CD4-positive, alpha-beta T cell treated with Interleukin-2 at 100 ng/mL for 4 hours (primary cell): ENCODE measurements at regions not wholly inside any gene's neighbourhood (a gene's known extent, or its start where the extent isn't known, plus 50 kb on each side); places are given as distances from the start of the nearest gene placed in this dataset.

Experiments
- DNase-seq: peaks from one replicate; pipeline ENCODE4 v3.0.0-alpha.2; 2020; ENCODE audit warnings: low spot score

DNA sequence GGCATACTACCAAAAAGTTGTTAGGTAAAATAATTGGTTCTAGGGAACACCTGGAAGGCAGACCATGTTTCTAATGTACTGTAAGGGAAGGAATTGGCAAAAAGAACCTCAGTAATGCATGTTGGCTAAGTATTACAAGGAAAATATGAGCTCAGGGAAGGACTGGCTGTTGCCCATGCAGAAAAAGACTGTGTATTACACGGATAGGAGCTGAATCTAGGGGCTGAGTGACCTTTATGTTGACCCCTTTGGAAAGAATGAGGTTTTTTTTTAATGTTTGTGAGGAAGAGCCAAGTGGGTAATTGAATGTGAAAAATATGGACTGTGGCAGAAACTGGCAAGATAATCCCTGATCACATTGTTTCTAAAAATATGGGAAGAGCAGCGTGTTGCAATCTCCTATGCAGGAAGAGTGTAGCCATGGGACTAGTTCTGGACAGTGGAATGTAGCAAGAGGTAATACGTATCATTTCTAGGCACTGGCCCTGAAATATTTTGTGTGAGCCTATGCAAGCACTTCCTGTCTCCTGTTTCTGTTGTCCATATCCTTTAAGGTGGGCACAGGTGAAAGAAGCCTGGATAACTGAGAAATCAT lies 95.1 kb upstream of the CNTNAP4 start:
- no peak for DNase-seq

- no peak for DNase-seq
Observed at GRCh38 chr16:76183647-76184046, 93.6 kb upstream of the CNTNAP4 start.

DNA sequence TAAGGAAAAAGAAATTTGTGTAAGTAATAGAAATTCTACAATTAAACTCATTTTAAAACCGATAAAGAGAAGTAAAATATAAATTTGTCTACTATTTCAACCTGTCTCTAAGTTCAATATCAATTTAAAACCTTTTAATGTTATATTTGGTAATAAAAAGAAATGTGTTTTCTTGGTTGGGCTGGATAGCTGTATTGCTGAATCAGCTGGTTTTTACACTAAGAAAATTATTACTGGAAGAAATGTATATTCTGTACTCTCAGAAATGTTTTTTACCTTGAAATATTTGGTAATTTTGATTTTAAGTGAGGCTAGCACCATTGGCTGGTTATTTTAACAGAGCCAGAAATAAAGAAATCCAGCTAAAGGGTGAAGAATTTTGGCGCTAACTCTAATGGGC lies 87.1 kb upstream of the CNTNAP4 start:
- no peak for DNase-seq

- no peak for DNase-seq
Observed at GRCh38 chr16:76190480-76190879, 86.7 kb upstream of the CNTNAP4 start.

DNA sequence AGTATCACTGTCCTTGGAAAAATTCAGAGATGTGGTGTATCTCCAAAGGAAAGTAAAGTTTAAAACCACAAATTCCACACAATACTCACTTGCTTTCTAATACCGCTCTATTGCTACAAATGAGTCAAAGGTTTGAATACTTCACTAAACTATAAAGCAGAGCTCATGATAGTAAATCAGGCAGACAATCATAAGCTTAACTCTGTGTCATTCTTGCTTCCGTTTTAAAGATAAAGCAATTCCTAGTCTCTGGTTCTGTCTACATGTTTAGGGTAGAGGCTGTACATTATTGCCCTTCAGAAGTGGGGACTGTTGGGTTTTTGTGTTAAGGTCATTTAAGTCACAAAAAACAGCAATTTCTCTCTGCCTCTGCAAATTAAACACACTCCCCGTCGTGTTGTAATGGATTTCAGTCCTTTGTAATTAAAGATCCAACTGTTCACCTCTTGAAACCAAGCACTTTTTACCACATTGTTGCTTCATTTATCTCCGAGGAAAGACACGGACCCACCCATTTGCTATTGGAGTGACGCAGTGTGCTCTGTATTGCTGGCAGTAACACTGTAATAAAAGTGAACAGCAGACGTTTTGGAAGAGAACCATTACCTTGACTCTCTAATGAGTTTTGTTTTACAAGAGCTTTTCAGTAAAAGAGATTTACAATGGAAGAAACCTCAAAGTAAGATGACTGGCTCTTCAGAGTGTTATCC lies 83.1 kb upstream of the CNTNAP4 start:
- no peak for DNase-seq

DNA sequence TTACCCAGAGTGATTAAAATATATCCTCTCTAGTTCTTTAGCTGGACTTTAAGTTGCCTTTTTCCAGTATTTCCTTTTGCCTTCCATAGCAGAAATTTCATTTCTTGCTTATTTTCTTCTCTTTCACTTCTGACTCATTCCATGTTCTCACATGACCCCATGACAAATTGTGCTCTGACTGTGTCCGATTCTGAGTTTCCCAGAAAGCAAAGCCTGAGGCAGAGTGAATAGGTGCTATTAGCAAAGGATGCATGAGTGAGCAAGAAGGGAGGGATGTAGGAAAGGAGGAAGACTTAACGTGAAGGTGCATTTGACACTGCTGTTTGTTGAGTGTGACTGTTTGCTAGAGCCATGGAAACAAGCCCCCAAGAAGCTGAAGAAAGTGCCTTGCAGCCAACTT lies 82.6 kb upstream of the CNTNAP4 start:
- DNase-seq, result no peak

DNA sequence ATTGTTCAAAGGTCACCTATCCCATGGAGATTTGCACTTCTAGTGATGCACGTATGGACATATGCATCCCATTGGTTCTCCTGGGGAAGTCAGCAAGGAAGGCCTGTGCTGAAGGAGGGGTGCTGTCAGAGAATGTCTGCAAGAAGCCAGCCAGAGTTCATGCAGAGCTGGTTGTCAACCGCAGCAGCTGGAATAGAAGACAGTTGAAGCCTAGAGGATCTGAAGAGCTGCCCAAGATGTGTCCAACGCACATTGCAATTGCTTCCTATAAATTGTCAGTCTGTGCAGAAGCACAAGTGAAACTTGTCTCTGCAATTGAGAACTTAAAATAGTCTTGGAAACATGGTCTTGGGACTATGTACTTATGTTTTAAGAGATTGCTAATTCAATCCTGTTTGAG lies 82.1 kb upstream of the CNTNAP4 start:
- no peak for DNase-seq

- no peak for DNase-seq
Observed at GRCh38 chr16:76195648-76196047, 81.6 kb upstream of the CNTNAP4 start.

DNA sequence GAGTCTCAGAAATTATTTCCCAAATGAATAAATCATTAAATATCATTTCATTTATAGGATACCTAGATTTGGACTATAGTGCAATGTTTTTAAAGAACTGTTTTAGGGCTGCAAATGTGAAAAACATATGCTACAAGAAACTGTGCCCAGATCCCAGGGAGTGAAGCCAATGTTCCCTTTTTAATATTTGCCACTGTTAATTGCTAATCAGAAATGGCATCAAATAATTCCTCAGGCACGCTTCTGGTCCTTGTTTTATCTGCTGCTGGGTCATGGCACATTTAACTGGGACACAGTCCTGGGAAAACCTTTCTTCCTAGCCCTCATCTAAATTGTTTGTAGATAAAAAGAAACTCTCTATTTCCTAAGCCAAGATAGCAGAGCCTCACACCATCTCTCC lies 79.3 kb upstream of the CNTNAP4 start:
- no peak for DNase-seq

- no peak for DNase-seq
Observed at GRCh38 chr16:76199681-76200220, 77.5 kb upstream of the CNTNAP4 start.

DNA sequence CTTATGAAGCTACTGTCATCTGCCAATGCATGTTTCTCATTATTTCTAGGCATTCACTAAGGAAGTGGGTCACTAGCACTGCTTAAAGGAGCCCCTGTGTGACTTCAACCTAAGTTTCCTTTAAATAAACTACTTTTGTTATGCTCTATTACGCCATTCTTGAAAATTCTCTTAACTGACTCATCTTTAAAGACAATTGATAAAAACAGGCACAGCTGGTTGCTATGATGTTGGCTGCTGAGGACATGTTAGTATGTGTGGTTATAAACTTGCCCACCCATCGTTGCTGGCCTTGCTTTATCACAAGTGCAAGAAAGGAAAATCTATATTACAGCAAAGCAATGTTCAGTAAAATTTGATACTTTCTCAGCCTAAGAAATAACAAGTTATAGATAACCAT lies 75.8 kb upstream of the CNTNAP4 start:
- no peak for DNase-seq

- no peak for DNase-seq
Observed at GRCh38 chr16:76204249-76204648, 73.0 kb upstream of the CNTNAP4 start.

DNA sequence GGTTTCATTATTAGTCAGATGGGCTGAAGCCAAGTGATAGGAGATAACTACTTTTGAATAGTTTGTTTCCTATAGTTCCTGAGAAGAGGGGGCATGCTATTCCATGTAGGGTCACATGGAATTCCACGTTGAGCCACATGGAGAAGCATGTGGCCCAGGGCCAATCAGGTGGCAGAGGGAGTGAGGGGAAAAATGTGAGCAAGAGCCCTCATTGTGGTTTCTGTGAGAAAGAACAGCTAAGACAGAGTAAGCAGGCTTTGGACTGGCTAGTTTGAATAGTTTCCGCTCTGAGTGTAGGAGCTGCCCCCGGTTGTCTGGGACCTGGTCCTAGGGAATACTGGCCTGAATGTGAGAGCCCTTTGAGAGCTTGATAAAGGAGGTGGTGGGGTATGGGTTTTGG lies 69.9 kb upstream of the CNTNAP4 start:
- DNase-seq, result no peak

DNA sequence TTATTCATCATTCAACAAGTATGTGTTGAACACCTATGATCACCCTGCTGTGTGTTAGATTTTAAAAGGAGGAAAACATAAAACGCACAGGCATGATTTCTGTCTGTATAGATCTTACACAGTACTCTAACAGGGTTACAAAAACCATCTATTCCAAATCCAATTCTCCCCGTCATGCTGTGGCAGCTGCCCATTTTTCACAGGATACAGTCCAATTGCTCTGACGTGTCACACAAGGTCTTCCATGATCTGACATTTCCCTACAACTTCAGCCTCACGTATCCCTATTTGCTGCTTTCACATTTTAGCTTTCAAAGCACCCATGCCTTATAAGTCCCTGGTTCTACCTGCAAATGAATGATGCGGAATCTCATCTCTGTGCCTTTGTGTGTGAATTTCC lies 67.0 kb upstream of the CNTNAP4 start:
- DNase-seq, result no peak

DNA sequence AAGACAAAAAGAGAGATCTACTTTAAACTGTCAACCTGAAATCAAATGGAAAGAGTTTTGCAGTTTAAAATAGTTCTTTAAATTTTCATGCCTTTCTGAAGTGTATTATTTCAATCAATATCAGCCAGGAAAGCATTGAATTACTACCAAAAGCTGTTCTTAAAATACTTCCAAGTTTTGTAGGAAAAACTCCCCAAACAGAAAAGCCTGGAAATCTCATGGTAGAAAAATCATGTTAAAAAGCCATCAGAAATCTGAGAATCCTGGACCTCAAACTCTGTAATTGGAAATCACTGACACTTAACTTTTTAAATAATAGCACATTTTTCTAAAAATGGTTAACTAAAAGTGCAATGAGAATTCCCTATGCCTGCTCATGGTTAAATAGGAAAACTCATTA lies 63.3 kb upstream of the CNTNAP4 start:
- no peak for DNase-seq

DNA sequence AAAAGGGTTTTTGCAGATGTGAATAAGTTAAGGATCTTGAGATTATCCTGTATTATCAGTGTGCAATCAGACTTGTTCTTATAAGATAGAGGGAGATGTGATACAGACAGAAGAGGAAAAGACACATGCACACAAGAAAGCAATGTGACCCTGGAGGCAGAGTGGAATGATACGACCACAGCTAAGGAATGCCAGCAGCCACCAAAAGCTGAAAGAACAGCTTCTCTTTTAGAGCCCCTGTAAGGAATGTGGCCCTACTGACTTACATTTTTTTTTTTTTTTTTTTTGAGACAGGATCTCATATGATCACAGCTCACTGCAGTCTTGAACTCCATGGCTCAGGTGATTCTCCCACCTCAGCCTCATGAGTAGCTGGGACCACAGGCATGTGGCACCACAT lies 62.3 kb upstream of the CNTNAP4 start:
- no peak for DNase-seq

- no peak for DNase-seq
Observed at GRCh38 chr16:76222087-76222486, 55.1 kb upstream of the CNTNAP4 start.

- no peak for DNase-seq
Observed at GRCh38 chr16:76222853-76223252, 54.3 kb upstream of the CNTNAP4 start.

GRCh38 chr16:76226011-76226410 lies 51.2 kb upstream of the CNTNAP4 start:
- no peak for DNase-seq

DNA sequence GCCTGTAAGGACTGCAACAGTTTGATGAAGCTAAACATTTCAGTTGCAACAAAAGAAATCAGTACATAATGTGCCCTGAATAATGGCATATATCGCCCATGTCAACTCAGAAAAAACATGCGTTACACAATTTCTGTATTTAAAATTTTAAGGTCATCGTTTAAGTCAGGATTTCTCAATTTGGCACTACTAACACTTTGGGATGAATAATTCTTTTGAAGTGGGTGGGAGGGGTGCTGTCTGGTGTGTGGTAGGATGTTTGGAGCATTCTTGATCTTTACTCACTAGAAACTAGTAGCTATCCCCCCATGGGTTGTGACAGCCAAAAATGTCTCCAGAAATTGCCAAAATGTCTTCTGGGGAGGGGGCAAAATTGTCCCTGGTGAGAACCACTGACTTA lies 50.7 kb upstream of the CNTNAP4 start:
- no peak for DNase-seq
